ENCODE measurements at regions not wholly inside any gene's neighbourhood (a gene's known extent, or its start where the extent isn't known, plus 50 kb on each side); places are given as distances from the start of the nearest gene placed in this dataset.

DNA sequence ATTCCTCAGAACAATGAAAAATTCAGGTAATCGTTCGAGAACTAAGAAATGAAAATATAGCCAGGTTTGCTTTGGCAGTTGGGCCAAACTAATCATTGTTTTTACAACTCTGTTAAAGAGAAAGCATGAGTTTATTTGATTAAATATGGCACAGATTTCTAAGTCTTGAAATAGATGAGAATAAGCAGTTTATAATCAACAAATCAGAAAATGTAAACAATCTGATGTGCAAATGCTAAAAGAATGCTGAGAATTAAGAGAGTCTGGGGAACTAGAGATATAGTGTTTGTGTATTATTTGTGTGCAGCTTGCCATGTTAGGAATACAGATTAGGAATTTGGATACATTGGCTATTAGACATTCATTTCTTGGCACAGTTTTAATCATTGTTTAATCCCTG lies 212.5 kb downstream of the TANC2 start:
- Histone ChIP-seq H3K27ac (replicated peaks in 1 of 4) (no peak overlapping the region), H3K9me3 (no peaks in the 10 kb centered on the region), H3K27me3 (no peaks in the 10 kb centered on the region), H3K4me3 (no peak overlapping the region), H3K36me3 (no peaks in the 10 kb centered on the region), H3K4me1 (peaks cover 0 to 13% (median 0%) of the 10 kb centered on the region in 4 donors)
- DNase-seq (ENCODE audit: extremely low spot score): no peak
- intact Hi-C loops (cut with DNase I): no loop called here
- TF ChIP-seq POLR2AphosphoS5 (IDR thresholded peaks at IDR 0.05): no peak
- TF ChIP-seq POLR2A (IDR thresholded peaks at IDR 0.05; ENCODE audit: low read depth): no peak
- TF ChIP-seq, protein P1, sequence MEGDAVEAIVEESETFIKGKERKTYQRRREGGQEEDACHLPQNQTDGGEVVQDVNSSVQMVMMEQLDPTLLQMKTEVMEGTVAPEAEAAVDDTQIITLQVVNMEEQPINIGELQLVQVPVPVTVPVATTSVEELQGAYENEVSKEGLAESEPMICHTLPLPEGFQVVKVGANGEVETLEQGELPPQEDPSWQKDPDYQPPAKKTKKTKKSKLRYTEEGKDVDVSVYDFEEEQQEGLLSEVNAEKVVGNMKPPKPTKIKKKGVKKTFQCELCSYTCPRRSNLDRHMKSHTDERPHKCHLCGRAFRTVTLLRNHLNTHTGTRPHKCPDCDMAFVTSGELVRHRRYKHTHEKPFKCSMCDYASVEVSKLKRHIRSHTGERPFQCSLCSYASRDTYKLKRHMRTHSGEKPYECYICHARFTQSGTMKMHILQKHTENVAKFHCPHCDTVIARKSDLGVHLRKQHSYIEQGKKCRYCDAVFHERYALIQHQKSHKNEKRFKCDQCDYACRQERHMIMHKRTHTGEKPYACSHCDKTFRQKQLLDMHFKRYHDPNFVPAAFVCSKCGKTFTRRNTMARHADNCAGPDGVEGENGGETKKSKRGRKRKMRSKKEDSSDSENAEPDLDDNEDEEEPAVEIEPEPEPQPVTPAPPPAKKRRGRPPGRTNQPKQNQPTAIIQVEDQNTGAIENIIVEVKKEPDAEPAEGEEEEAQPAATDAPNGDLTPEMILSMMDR (IDR thresholded peaks at IDR 0.05): no peak
- no peak for TF ChIP-seq EP300 (IDR thresholded peaks at IDR 0.05)
- 46% methylated on average over 2 of the region's 2 CpGs for WGBS

DNA sequence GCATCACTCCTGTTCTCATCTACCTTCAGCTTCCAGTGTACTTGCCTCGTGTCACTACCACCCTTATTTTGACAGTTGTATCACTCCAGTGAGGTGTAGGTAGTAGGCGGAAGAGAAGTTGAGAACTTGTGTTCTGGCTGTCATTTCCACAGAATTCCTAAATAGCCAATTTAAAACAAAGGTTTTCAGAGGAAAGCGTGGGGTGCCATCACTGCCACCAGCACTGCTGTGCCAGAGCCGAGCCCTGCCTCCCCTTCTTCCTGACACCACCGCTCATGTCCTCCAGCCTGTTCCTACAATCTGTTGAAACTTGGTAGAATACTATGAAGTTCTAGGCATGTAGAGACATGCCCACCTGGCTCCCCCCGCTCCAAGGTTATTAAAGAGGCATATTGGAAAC lies 215.8 kb downstream of the TANC2 start:
- no peak for TF ChIP-seq POLR2A (IDR thresholded peaks at IDR 0.05; ENCODE audit: low read depth)
- TF ChIP-seq, protein P1 (IDR thresholded peaks at IDR 0.05): no peak
- no peak for TF ChIP-seq EP300 (IDR thresholded peaks at IDR 0.05)
- no peak for TF ChIP-seq POLR2AphosphoS5 (IDR thresholded peaks at IDR 0.05)
- no peak for DNase-seq (ENCODE audit: extremely low spot score)
- H3K27ac ChIP-seq (replicated peaks in 1 of 4): no peak overlapping the region
- no peaks in the 10 kb centered on the region for H3K27me3 ChIP-seq
- H3K4me3 ChIP-seq: no peak overlapping the region
- H3K4me1 ChIP-seq: peaks cover 0 to 13% (median 0%) of the 10 kb centered on the region in 4 donors
- intact Hi-C loops (cut with DNase I): no loop called here
- WGBS: 98% methylated on average over 6 of the region's 6 CpGs
- H3K36me3 ChIP-seq: no peaks in the 10 kb centered on the region
- no peaks in the 10 kb centered on the region for H3K9me3 ChIP-seq

DNA sequence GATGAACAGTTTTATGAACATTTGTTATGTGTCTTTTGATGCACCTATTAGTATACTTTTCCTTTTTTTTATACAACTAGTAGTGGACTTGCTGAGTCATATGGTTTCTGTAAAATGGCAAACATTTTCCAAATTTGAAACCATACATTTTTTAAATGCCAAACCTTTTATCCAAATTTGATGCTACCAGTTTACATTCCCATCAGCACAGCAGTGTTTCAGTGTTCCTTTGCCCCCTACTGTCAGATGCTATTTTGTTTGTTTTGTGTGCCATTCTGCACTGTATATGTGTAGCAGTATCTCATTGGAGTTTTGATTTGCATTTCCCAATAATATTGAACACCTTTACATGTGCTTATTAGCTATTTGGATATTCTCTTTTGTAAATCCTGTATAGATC lies 219.4 kb downstream of the TANC2 start:
- no peak for DNase-seq (ENCODE audit: extremely low spot score)
- Histone ChIP-seq H3K4me1 (peaks cover 0 to 16% (median 2%) of the 10 kb centered on the region in 4 donors), H3K27ac (replicated peaks in 1 of 4) (no peak overlapping the region), H3K36me3 (no peaks in the 10 kb centered on the region), H3K9me3 (no peaks in the 10 kb centered on the region), H3K27me3 (no peaks in the 10 kb centered on the region), H3K4me3 (no peak overlapping the region)
- TF ChIP-seq POLR2A (IDR thresholded peaks at IDR 0.05; ENCODE audit: low read depth) (no peak), POLR2AphosphoS5 (IDR thresholded peaks at IDR 0.05) (no peak), EP300 (IDR thresholded peaks at IDR 0.05) (no peak)
- TF ChIP-seq, protein P1 (IDR thresholded peaks at IDR 0.05): no peak
- intact Hi-C loops (cut with DNase I): no loop called here

GRCh38 chr17:63189082-63189481 lies 223.0 kb downstream of the TANC2 start:
- Histone ChIP-seq H3K4me3 (no peak overlapping the region), H3K27me3 (no peaks in the 10 kb centered on the region), H3K27ac (replicated peaks in 1 of 4) (no peak overlapping the region), H3K9me3 (no peaks in the 10 kb centered on the region), H3K36me3 (no peaks in the 10 kb centered on the region), H3K4me1 (peaks cover 0 to 16% (median 2%) of the 10 kb centered on the region in 4 donors)
- no peak for DNase-seq (ENCODE audit: extremely low spot score)
- intact Hi-C loops (cut with DNase I): no loop called here
- TF ChIP-seq POLR2A (IDR thresholded peaks at IDR 0.05; ENCODE audit: low read depth) (no peak), EP300 (IDR thresholded peaks at IDR 0.05) (no peak), POLR2AphosphoS5 (IDR thresholded peaks at IDR 0.05) (no peak)
- TF ChIP-seq, protein P1 (IDR thresholded peaks at IDR 0.05): no peak

DNA sequence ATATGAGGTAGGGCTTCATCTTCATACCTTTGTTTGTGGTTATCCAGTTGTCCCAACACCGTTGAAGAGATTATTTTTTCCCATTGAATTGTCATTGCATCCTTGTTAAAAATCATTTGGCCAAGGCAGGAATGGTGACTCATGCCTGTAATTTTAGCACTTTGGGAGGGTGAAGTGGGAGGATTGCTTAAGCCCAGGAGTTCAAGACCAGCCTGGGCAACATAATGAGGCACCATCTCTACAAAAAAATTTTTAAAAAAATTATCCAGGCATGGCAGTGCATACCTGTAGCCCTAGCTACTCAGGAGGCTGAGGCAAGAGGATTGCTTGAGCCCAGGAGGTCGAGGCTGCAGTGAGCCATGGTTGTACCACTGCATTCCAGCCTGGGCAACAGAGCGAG lies 223.9 kb downstream of the TANC2 start:
- Histone ChIP-seq H3K27ac (replicated peaks in 1 of 4) (no peak overlapping the region), H3K27me3 (no peaks in the 10 kb centered on the region), H3K36me3 (no peaks in the 10 kb centered on the region), H3K4me1 (peaks cover 0 to 16% (median 2%) of the 10 kb centered on the region in 4 donors), H3K4me3 (no peak overlapping the region), H3K9me3 (no peaks in the 10 kb centered on the region)
- DNase-seq (ENCODE audit: extremely low spot score): no peak
- TF ChIP-seq, protein P1 (IDR thresholded peaks at IDR 0.05): no peak
- TF ChIP-seq POLR2AphosphoS5 (IDR thresholded peaks at IDR 0.05): no peak
- no peak for TF ChIP-seq EP300 (IDR thresholded peaks at IDR 0.05)
- no peak for TF ChIP-seq POLR2A (IDR thresholded peaks at IDR 0.05; ENCODE audit: low read depth)
- 76% methylated on average over 3 of the region's 3 CpGs for WGBS
- intact Hi-C loops (cut with DNase I): no loop called here
